ENCODE measurements at regions not wholly inside any gene's neighbourhood (a gene's known extent, or its start where the extent isn't known, plus 50 kb on each side); places are given as distances from the start of the nearest gene placed in this dataset.

DNA sequence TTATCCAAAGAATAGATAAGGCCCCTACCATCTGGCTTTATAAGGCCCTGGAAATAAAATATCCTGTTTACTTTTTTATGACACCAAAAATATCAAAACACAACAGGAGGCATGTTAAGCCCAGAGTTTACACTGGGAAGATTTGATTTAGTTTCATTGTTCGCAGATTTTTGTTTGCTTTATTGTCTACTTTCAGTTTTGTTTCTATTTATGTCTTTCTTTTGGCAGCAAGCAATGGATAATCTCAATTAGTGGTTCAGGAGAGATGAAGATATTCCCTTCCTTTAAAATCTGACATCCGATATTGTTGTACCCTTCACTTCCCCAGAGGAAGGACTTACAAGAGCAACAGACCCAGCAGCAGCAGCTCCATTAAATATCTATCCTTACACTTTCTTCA lies 249.4 kb upstream of the ARPP21 start:
- intact Hi-C loops (cut with DNase I) = no loop called here
- Histone ChIP-seq H3K27ac (no peak overlapping the region), H3K36me3 (no peaks in the 10 kb centered on the region), H3K27me3 (no peaks in the 10 kb centered on the region), H3K4me3 (no peak overlapping the region), H3K9me3 (no peaks in the 10 kb centered on the region), H3K4me1 (no peaks in the 10 kb centered on the region)
- DNase-seq (ENCODE audit: low spot score in 2 of 2) = no peak
- TF ChIP-seq, protein P1, sequence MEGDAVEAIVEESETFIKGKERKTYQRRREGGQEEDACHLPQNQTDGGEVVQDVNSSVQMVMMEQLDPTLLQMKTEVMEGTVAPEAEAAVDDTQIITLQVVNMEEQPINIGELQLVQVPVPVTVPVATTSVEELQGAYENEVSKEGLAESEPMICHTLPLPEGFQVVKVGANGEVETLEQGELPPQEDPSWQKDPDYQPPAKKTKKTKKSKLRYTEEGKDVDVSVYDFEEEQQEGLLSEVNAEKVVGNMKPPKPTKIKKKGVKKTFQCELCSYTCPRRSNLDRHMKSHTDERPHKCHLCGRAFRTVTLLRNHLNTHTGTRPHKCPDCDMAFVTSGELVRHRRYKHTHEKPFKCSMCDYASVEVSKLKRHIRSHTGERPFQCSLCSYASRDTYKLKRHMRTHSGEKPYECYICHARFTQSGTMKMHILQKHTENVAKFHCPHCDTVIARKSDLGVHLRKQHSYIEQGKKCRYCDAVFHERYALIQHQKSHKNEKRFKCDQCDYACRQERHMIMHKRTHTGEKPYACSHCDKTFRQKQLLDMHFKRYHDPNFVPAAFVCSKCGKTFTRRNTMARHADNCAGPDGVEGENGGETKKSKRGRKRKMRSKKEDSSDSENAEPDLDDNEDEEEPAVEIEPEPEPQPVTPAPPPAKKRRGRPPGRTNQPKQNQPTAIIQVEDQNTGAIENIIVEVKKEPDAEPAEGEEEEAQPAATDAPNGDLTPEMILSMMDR (IDR thresholded peaks at IDR 0.05) = no peak

- H3K36me3 ChIP-seq = no peaks in the 10 kb centered on the region
These were observed 247.1 kb upstream of the ARPP21 start for GRCh38 chr3:35392187-35392586.

GRCh38 chr3:35393901-35394799 lies 245.2 kb upstream of the ARPP21 start:
- Histone ChIP-seq H3K27me3 (no peaks in the 10 kb centered on the region), H3K27ac (no peak overlapping the region), H3K36me3 (no peaks in the 10 kb centered on the region), H3K9me3 (no peaks in the 10 kb centered on the region), H3K4me1 (no peaks in the 10 kb centered on the region), H3K4me3 (no peak overlapping the region)
- TF ChIP-seq, protein P1 (IDR thresholded peaks at IDR 0.05) = no peak
- intact Hi-C loops (cut with DNase I) = no loop called here
- DNase-seq (ENCODE audit: low spot score in 2 of 2) = no peak

More at GRCh38 chr3:35392187-35392586, 247.1 kb upstream of the ARPP21 start:
- H3K9me3 ChIP-seq = no peaks in the 10 kb centered on the region
- no peaks in the 10 kb centered on the region for H3K27me3 ChIP-seq
- H3K4me1 ChIP-seq = no peaks in the 10 kb centered on the region
- no peak overlapping the region for H3K4me3 ChIP-seq
- intact Hi-C loops (cut with DNase I) = no loop called here
- TF ChIP-seq, protein P1 (IDR thresholded peaks at IDR 0.05) = no peak
- no peak for DNase-seq (ENCODE audit: low spot score in 2 of 2)
- H3K27ac ChIP-seq = no peak overlapping the region

- Histone ChIP-seq H3K9me3 (no peaks in the 10 kb centered on the region), H3K27ac (no peak overlapping the region), H3K36me3 (no peaks in the 10 kb centered on the region), H3K4me3 (no peak overlapping the region), H3K27me3 (no peaks in the 10 kb centered on the region), H3K4me1 (no peaks in the 10 kb centered on the region)
- no peak for DNase-seq (ENCODE audit: low spot score in 2 of 2)
- TF ChIP-seq, protein P1 (IDR thresholded peaks at IDR 0.05) = no peak
- intact Hi-C loops (cut with DNase I) = no loop called here
These were observed 244.4 kb upstream of the ARPP21 start for GRCh38 chr3:35394905-35395304.

GRCh38 chr3:35401671-35402070 lies 237.7 kb upstream of the ARPP21 start:
- intact Hi-C loops (cut with DNase I) = no loop called here
- TF ChIP-seq, protein P1 (IDR thresholded peaks at IDR 0.05) = no peak
- no peaks in the 10 kb centered on the region for H3K4me1 ChIP-seq
- H3K4me3 ChIP-seq = no peak overlapping the region
- no peak for DNase-seq (ENCODE audit: low spot score in 2 of 2)
- no peak overlapping the region for H3K27ac ChIP-seq
- no peaks in the 10 kb centered on the region for H3K9me3 ChIP-seq
- no peaks in the 10 kb centered on the region for H3K36me3 ChIP-seq
- no peaks in the 10 kb centered on the region for H3K27me3 ChIP-seq

All from ascending aorta (tissue), 2 donors.